Endothelial cell of umbilical vein (primary cell): ENCODE measurements at regions not wholly inside any gene's neighbourhood (a gene's known extent, or its start where the extent isn't known, plus 50 kb on each side); places are given as distances from the start of the nearest gene placed in this dataset.

Source experiments
- BruUV-seq: library from RNA; stranded (reverse); fragments of 400-500 nt; replicated peaks from 2 replicates; lab custom pipeline; 2021; lab: Mats Ljungman, UMichigan
- CTCF ChIA-PET: fragments of 300-600, 350-600 bp; sonication (Branson Sonifier 250); formaldehyde crosslinking; loops from one replicate; lab custom pipeline; 2021; ENCODE audit warnings: antibody characterized with exemption, inconsistent platforms; lab: Charles Lee
- POLR2A ChIA-PET: fragments of 300-600, 350-600 bp; sonication (Branson Sonifier 250); formaldehyde crosslinking; loops from one replicate; lab custom pipeline; 2021; ENCODE audit warnings: antibody characterized with exemption, inconsistent platforms; lab: Charles Lee
- DNase-seq: peaks from one replicate; pipeline ENCODE4 v3.0.0-alpha.2; 2011; ENCODE audit warnings: low read depth, low spot score
- FAIRE-seq: peaks from 2 replicates; lab custom pipeline; 2011; peaks lifted over from hg19 to GRCh38; lab: Jason Lieb, UNC
- H2AFZ ChIP-seq: 2 replicates; pipeline ENCODE4 v1.6.0; 2012; ENCODE audit warnings: low read depth, low read length, control low read depth, inconsistent platforms
- H3K27ac ChIP-seq: 2 replicates; pipeline ENCODE4 v1.5.1; 2011; ENCODE audit warnings: low read depth, mild to moderate bottlenecking, control low read depth, low read length, moderate library complexity; ENCODE audit not compliant: insufficient read depth
- H3K27me3 ChIP-seq, 2 experiments: 2 replicates each; pipeline versions ENCODE4 v1.6.0 to v1.6.1; 2011; ENCODE audit warnings: low read length in 2 of 2, mixed read lengths in 1 of 2; ENCODE audit not compliant: control insufficient read depth in 2 of 2, insufficient read depth in 2 of 2
- H3K36me3 ChIP-seq, 2 experiments: 2 replicates in 1 of 2; 3 replicates in 1 of 2; pipeline ENCODE4 v1.5.1; 2011; ENCODE audit warnings: low read length in 2 of 2, mild to moderate bottlenecking in 1 of 2, moderate library complexity in 1 of 2; ENCODE audit not compliant: control insufficient read depth in 2 of 2, insufficient read depth in 2 of 2; ENCODE audit errors: extremely low read depth in 1 of 2
- H3K4me1 ChIP-seq: 3 replicates; pipeline ENCODE4 v1.5.1; 2011; ENCODE audit warnings: mild to moderate bottlenecking, low read length; ENCODE audit not compliant: control insufficient read depth, insufficient read depth; ENCODE audit errors: extremely low read depth
- H3K4me2 ChIP-seq: 2 replicates; pipeline ENCODE4 v1.6.1; 2011; ENCODE audit warnings: low read length, control low read depth, mixed read lengths; ENCODE audit not compliant: insufficient read depth
- H3K4me3 ChIP-seq, 3 experiments: fragments of 200-600 bp in 1 of 3; sonication (generic), shearing (Covaris generic) in 1 of 3; replicated peaks in 1 of 3; 2 replicates each; pipeline ENCODE4 v1.5.1; 2011 to 2016; ENCODE audit warnings: control low read depth in 3 of 3, low read length in 3 of 3, mild to moderate bottlenecking in 2 of 3, inconsistent platforms in 1 of 3, low read depth in 1 of 3, moderate library complexity in 1 of 3; ENCODE audit not compliant: insufficient read depth in 1 of 3
- H3K79me2 ChIP-seq: 2 replicates; pipeline ENCODE4 v1.6.0; 2012; ENCODE audit warnings: low read length, inconsistent platforms; ENCODE audit not compliant: control insufficient read depth, insufficient read depth
- H3K9ac ChIP-seq: replicated peaks from 2 replicates; pipeline ENCODE3; 2011; ENCODE audit warnings: low read length, control low read depth; ENCODE audit not compliant: insufficient read depth; ENCODE audit errors: extremely low read depth
- H3K9me1 ChIP-seq: replicated peaks from 3 replicates; pipeline ENCODE4 v1.6.0; 2011; ENCODE audit warnings: mild to moderate bottlenecking, low read length; ENCODE audit not compliant: control insufficient read depth, insufficient read depth; ENCODE audit errors: extremely low read depth
- H3K9me3 ChIP-seq: replicated peaks from 2 replicates; pipeline ENCODE4 v1.5.1; 2012; ENCODE audit warnings: low read length, inconsistent platforms; ENCODE audit not compliant: control insufficient read depth, insufficient read depth
- H4K20me1 ChIP-seq: replicated peaks from 2 replicates; pipeline ENCODE3; 2011; ENCODE audit warnings: mild to moderate bottlenecking, low read length; ENCODE audit not compliant: control insufficient read depth, insufficient read depth; ENCODE audit errors: extremely low read depth
- EZH2 ChIP-seq: IDR thresholded peaks from 2 replicates; pipeline ENCODE4 v1.6.1; 2012; ENCODE audit warnings: borderline replicate concordance, low read depth, mild to moderate bottlenecking, moderate library complexity, low read length, inconsistent platforms; ENCODE audit not compliant: severe bottlenecking
- FOS ChIP-seq: IDR thresholded peaks from 2 replicates; pipeline ENCODE4 v1.6.1; 2011; ENCODE audit warnings: mild to moderate bottlenecking, low read length, moderate library complexity, borderline replicate concordance; ENCODE audit not compliant: insufficient read depth
- GATA2 ChIP-seq: IDR thresholded peaks from 2 replicates; pipeline ENCODE4 v1.7.0; 2011; ENCODE audit warnings: low read depth, mild to moderate bottlenecking, moderate library complexity, mixed read lengths, low read length; ENCODE audit not compliant: insufficient read length, insufficient read depth
- JUN ChIP-seq: IDR thresholded peaks from 2 replicates; pipeline ENCODE4 v1.6.1; 2011; ENCODE audit warnings: borderline replicate concordance, low read depth; ENCODE audit not compliant: insufficient read length, insufficient read depth
- MYC ChIP-seq: IDR thresholded peaks from one replicate; pipeline ENCODE4 v1.6.1; 2011; ENCODE audit warnings: mild to moderate bottlenecking, low read depth, low read length
- POLR2A ChIP-seq: IDR thresholded peaks from 2 replicates; pipeline ENCODE4 v1.6.1; 2012; ENCODE audit warnings: low read depth, mild to moderate bottlenecking, control low read depth, low read length
- POLR2AphosphoS5 ChIP-seq: IDR thresholded peaks from 2 replicates; pipeline ENCODE4 v1.6.1; 2012; ENCODE audit warnings: low read depth, mild to moderate bottlenecking, control low read depth, low read length, moderate library complexity; ENCODE audit not compliant: insufficient read depth
- dilution Hi-C: fragments of 300-500 bp; cut with MboI; formaldehyde crosslinking; loops from one replicate; pipeline ENCODE4 v1.15.0; 2019; ENCODE audit warnings: low sequenced_read_pairs; ENCODE audit not compliant: extremely low pct_ligation_motif_present
- intact Hi-C: fragments of 100-400 bp; cut with micrococcal nuclease; formaldehyde crosslinking; loops from one replicate; pipeline ENCODE4 v1.10.0; 2022
- TF ChIP-seq, protein P1 (sequence below): IDR thresholded peaks from 2 replicates; pipeline ENCODE4 v1.6.1; 2011; ENCODE audit not compliant: insufficient read depth, insufficient read length
- TF ChIP-seq, protein P2 (sequence below), 2 donors: IDR thresholded peaks; 1 replicate in 1 of 2; 2 replicates in 1 of 2; pipeline ENCODE4 v1.5.1; 2011; ENCODE audit warnings: low read length in 2 of 2, mild to moderate bottlenecking in 2 of 2, moderate library complexity in 2 of 2, control low read depth in 1 of 2, inconsistent platforms in 1 of 2, low read depth in 1 of 2; ENCODE audit not compliant: insufficient read depth in 1 of 2; ENCODE audit errors: extremely low read depth in 1 of 2

DNA sequence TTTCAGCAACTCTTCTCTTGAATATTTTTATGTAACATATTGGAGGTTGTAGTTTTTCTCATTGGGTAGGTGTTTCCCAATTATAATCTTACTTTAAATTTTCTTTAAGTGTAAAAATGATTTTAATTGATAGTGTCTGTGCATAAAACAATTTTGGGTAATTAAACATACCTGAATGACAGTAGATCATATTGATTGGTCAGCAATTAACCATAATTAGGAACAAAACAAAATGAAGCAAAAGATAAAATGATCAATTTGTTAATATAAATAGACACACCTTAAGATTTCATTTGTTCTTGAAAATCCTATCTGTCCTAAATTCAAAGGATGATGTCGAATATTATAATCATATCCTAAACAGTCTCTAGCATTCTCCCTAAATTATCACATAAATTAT lies 468.3 kb downstream of the PDZRN4 start:
- dilution Hi-C loops: no loop called here

DNA sequence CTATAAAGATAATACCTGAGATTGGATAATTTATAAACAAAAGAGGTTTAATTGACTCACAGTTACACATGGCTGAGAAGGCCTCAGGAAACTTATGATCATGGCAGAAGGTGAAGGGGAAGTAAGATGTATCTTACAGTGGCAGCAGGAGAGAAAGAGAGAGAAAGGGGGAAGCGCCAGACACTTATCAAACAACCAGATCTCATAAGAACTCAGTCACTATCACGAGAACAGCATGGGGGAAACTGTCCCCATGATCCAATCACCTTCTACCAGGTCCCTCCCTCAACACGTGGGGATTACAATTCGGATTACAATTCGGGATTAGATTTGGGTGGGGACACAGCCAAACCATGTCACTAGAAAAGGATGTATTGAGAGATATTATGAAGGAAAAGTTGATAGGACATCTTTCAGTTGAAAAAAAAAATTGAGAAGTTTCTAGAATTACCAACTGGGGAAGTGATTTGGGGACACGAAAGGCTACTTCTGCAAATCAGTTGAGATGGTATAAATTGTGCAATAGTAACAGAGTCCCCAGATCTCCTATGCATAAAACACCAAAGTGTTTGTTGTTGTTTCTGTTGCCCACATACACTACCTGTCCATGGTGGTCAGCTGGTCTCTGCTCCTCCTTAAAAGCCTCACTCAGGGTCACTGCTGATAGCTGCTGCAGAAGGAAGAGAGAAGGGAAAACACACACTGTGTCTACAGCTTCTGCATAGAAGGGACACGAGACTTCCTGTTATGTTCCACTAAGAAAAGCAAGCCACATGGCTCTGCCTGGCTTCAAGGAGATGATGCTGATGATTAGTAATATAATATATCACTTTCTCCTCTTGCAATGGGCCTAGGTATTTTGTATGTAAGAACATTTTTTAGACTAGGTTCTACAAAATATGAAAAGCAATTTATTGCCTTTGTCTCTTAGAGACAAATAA lies 465.5 kb downstream of the PDZRN4 start:
- H2AFZ ChIP-seq: no peak overlapping the region
- H4K20me1 ChIP-seq: no peaks in the 10 kb centered on the region
- no peaks in the 10 kb centered on the region for H3K79me2 ChIP-seq
- no peaks in the 10 kb centered on the region for H3K9me1 ChIP-seq
- H3K9me3 ChIP-seq: no peaks in the 10 kb centered on the region
- CTCF ChIA-PET: interaction anchor here (3.2 kb wide), 1 partner anchor 371 kb away, joined by 8 read pairs; no protein-coding TSS in a partner anchor
- FAIRE-seq (no peak), DNase-seq (no peak)
- no peak overlapping the region for H3K27ac ChIP-seq
- no peak overlapping the region for H3K4me3 ChIP-seq
- no peaks in the 10 kb centered on the region for H3K27me3 ChIP-seq
- POLR2A ChIA-PET: no interaction called here
- dilution Hi-C loops (no loop called here), intact Hi-C loops (no loop called here)
- no peak overlapping the region for H3K4me2 ChIP-seq
- H3K4me1 ChIP-seq: no peaks in the 10 kb centered on the region
- H3K36me3 ChIP-seq: no peaks in the 10 kb centered on the region
- no peak overlapping the region for H3K9ac ChIP-seq
- TF ChIP-seq, protein P1, sequence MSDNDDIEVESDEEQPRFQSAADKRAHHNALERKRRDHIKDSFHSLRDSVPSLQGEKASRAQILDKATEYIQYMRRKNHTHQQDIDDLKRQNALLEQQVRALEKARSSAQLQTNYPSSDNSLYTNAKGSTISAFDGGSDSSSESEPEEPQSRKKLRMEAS: no peak
- TF ChIP-seq POLR2AphosphoS5 (no peak), GATA2 (no peak), JUN (no peak), EZH2 (no peak), POLR2A (no peak), FOS (no peak)
- TF ChIP-seq, protein P2, sequence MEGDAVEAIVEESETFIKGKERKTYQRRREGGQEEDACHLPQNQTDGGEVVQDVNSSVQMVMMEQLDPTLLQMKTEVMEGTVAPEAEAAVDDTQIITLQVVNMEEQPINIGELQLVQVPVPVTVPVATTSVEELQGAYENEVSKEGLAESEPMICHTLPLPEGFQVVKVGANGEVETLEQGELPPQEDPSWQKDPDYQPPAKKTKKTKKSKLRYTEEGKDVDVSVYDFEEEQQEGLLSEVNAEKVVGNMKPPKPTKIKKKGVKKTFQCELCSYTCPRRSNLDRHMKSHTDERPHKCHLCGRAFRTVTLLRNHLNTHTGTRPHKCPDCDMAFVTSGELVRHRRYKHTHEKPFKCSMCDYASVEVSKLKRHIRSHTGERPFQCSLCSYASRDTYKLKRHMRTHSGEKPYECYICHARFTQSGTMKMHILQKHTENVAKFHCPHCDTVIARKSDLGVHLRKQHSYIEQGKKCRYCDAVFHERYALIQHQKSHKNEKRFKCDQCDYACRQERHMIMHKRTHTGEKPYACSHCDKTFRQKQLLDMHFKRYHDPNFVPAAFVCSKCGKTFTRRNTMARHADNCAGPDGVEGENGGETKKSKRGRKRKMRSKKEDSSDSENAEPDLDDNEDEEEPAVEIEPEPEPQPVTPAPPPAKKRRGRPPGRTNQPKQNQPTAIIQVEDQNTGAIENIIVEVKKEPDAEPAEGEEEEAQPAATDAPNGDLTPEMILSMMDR (IDR thresholded peaks at IDR 0.05; ENCODE audit: extremely low read depth in 1 of 2, insufficient read depth in 1 of 2, low read depth in 1 of 2, low read length in 2 of 2): no peak
- BruUV-seq: no TSS peak

More for the DNA sequence above, 468.3 kb downstream of the PDZRN4 start:
- CTCF ChIA-PET: no interaction called here
- intact Hi-C loops: no loop called here
- H3K27ac ChIP-seq: no peak overlapping the region
- H3K4me1 ChIP-seq: no peaks in the 10 kb centered on the region
- POLR2A ChIA-PET: no interaction called here
- DNase-seq (no peak), FAIRE-seq (no peak)
- H3K9me3 ChIP-seq: no peaks in the 10 kb centered on the region
- H3K27me3 ChIP-seq: no peaks in the 10 kb centered on the region
- H3K9ac ChIP-seq: no peak overlapping the region
- no peak overlapping the region for H2AFZ ChIP-seq
- no peak overlapping the region for H3K4me2 ChIP-seq
- H3K9me1 ChIP-seq: no peaks in the 10 kb centered on the region
- no peaks in the 10 kb centered on the region for H3K79me2 ChIP-seq
- no peaks in the 10 kb centered on the region for H4K20me1 ChIP-seq
- BruUV-seq: no TSS peak
- H3K36me3 ChIP-seq: no peaks in the 10 kb centered on the region
- no peak overlapping the region for H3K4me3 ChIP-seq
- TF ChIP-seq POLR2AphosphoS5 (no peak), MYC (no peak), EZH2 (no peak)
